ENCODE measurements at regions not wholly inside any gene's neighbourhood (a gene's known extent, or its start where the extent isn't known, plus 50 kb on each side); places are given as distances from the start of the nearest gene placed in this dataset.

- no peak for TF ChIP-seq CTCF (IDR thresholded peaks at IDR 0.05; ENCODE audit: extremely low read depth in 1 of 2, insufficient read depth in 1 of 2, low read depth in 1 of 2, low read length in 2 of 2)
- no peak for TF ChIP-seq POLR2A (IDR thresholded peaks at IDR 0.05; ENCODE audit: low read depth, low read length)
- TF ChIP-seq MAX (IDR thresholded peaks at IDR 0.05; ENCODE audit: insufficient read depth, insufficient read length), result no peak
- TF ChIP-seq EZH2 (IDR thresholded peaks at IDR 0.05; ENCODE audit: borderline replicate concordance, low read depth, low read length, severe bottlenecking), result no peak
- TF ChIP-seq POLR2AphosphoS5 (IDR thresholded peaks at IDR 0.05; ENCODE audit: insufficient read depth, low read depth, low read length), result no peak
- TF ChIP-seq MYC (IDR thresholded peaks at IDR 0.05; ENCODE audit: low read depth, low read length), result no peak
- TF ChIP-seq JUN (IDR thresholded peaks at IDR 0.05; ENCODE audit: borderline replicate concordance, insufficient read depth, insufficient read length, low read depth), result no peak
- no peak for TF ChIP-seq FOS (IDR thresholded peaks at IDR 0.05; ENCODE audit: borderline replicate concordance, insufficient read depth, low read length)
These were observed 163.9 kb upstream of the LCORL start for GRCh38 chr4:18185491-18185890.

Measured in endothelial cell of umbilical vein (primary cell).